Putamen (tissue), 1 donor: ENCODE measurements at regions not wholly inside any gene's neighbourhood (a gene's known extent, or its start where the extent isn't known, plus 50 kb on each side); places are given as distances from the start of the nearest gene placed in this dataset.
"Not testable (repeated sequence)": the region's sequence is repeated elsewhere in the genome, so short reads cannot be mapped to it uniquely, and the experiment has no call there.

Source experiments
- DNase-seq: peaks from one replicate; pipeline ENCODE4 v3.0.0-alpha.2; 2016; ENCODE audit warnings: low spot score

- peak; percentile 32 for DNase-seq
Observed at GRCh38 chr14:92223025-92223424, 99.9 kb upstream of the SLC24A4 start.

DNA sequence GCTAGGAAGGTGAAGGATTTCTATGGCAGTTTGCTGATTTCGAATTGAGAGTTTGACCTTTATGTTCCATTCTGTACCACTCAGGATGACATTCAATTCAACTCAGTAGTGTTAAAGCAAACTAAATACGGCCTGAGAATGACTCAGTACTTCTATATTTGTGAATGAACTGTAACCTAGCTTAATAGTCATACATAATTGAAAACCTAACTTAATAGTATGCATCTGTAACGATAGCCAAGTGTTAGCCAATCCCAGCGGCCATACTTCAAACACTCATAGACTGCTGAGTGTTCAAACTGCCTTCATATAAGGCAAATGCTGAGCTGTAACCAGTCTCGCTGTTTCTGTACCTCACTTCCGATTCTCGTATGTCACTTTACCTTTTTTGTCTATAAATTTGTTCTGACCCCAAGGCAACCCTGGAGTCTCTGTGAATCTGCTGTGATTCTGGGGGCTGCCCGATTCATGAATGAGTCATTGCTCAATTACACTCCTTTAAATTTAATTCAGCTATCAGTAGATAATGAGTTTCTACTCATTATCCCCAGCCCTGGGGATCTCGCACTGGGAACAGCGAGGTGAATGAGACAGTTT is 98.5 kb upstream of the SLC24A4 start:
- peak; percentile 45 for DNase-seq

- no peak for DNase-seq
Observed at GRCh38 chr14:92225731-92226130, 97.2 kb upstream of the SLC24A4 start.

DNA sequence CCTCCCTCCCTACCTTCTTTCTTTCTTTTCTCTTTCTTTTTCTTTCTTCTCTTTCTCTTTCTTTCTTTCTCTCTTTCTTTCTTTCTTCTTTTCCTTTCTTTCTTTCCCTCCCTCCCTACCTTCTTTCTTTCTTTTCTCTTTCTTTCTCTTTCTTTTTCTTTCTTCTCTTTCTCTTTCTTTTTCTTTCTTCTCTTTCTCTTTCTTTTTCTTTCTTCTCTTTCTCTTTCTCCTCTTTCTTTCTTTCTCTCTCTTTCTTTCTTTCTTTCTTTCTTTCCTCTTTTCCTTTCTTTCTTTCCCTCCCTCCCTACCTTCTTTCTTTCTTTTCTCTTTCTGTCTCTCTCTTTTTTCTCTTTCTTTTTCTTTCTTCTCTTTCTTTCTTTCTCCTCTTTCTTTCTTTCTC is 96.8 kb upstream of the SLC24A4 start:
- not testable (repeated sequence) for DNase-seq

- DNase-seq = no peak
Observed at GRCh38 chr14:92236243-92236900, 86.6 kb upstream of the SLC24A4 start.

- no peak for DNase-seq
Observed at GRCh38 chr14:92240658-92241057, 82.3 kb upstream of the SLC24A4 start.

- no peak for DNase-seq
Observed at GRCh38 chr14:92241966-92242595, 80.9 kb upstream of the SLC24A4 start.

DNA sequence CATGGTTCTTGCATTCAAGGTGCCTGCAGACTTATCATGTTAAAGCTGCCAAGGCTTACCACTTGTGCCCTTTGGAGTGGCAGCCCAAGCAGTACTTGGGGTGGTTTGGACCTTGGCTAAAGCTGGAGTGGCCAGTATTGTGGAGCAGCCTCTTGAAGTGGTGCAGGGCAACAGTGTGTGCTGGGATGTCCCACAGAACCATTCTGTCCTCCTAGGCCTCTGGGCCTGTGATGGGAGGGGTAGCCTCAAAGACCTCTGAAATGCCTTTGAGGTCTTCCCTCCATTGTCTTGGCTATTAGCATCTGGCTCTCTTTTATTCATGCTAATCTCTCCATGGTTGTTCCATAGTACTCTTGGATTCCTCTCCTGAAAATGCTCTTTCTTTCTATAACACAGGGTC is 78.2 kb upstream of the SLC24A4 start:
- no peak for DNase-seq

DNA sequence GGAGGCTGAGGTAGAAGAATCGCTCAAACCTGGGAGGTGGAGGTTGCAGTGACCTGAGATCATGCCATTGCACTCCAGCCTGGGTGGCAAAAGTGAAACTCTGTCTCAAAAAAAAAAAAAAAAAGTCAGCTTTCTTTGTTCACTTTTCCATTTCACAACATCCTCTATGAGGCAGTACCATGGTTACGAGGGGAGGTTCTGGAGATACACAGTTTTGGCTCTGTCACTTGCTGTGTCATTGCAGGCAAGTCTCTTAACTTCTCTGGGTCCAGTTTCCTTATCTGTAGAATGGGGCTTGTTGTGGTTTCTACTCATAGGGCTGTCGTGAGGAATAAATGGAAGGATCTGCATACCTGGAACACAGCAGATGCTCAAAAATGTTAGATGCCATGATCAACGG is 75.6 kb upstream of the SLC24A4 start:
- no peak for DNase-seq

- no peak for DNase-seq
Observed at GRCh38 chr14:92247947-92248346, 75.0 kb upstream of the SLC24A4 start.

DNA sequence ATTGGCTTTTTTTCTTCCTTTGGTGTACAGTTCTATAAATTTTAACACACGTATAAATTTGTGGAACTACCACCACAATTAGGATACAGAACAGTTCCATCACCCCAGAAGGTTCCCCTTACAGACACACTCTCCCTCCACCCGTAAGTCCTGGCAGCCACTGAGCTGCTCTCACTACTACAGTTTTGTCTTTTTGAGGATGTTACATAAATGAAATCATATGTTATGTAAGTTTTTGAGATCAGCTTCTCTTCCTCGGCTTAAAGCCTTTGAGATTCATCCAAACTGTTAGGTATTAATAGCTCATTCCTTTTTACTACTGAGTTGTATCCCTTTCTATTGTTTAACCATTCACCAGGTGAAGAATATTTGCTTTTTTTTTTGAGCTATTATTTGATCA is 74.3 kb upstream of the SLC24A4 start:
- DNase-seq = no peak

DNA sequence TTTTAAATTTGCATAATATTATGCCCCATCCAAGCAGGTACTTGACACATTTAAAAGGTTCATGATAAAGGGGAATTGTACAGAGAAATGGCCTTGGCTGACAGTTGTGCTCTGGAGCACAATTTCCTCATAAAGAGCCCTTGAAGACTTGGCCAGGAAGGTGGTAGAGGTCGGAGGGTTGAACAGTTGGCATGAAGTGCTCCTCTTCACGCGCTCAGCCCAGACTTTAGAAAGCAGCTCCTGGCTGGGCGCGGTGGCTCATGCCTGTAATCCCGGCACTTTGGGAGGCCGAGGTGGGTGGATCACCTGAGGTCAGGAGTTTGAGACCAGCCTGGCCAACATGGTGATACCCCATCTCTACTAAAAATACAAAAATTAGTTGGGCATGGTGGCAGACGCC is 72.6 kb upstream of the SLC24A4 start:
- not testable (repeated sequence) for DNase-seq

- peak; percentile 58 for DNase-seq
Observed at GRCh38 chr14:92252323-92252722, 70.6 kb upstream of the SLC24A4 start.

GRCh38 chr14:92253381-92253894 is 69.5 kb upstream of the SLC24A4 start:
- DNase-seq = no peak

GRCh38 chr14:92254786-92255185 is 68.2 kb upstream of the SLC24A4 start:
- DNase-seq = peak; percentile 60

GRCh38 chr14:92258934-92259333 is 64.0 kb upstream of the SLC24A4 start:
- no peak for DNase-seq

- no peak for DNase-seq
Observed at GRCh38 chr14:92259613-92260357, 63.2 kb upstream of the SLC24A4 start.

- no peak for DNase-seq
Observed at GRCh38 chr14:92263681-92264080, 59.3 kb upstream of the SLC24A4 start.

DNA sequence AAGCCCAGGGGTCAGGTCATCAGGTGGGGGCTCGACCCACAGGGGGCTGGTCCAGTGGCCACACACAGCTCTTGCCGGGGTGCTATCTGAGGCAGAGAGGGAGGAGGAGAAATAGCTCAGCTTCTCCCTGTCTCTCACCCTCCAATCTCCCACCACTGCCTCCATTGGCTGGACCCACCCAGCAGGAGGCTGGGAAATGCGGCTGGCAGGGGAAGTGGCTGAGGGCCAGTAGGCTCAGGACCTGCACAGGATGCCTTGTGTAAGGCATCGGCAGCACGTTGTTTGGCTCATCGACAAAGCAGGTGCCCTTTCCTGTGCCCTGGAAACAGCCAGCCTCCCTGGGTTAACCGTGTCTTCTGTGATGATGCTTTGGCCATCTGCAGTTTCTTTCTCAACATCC is 58.8 kb upstream of the SLC24A4 start:
- DNase-seq = no peak

- no peak for DNase-seq
Observed at GRCh38 chr14:92266216-92266615, 56.7 kb upstream of the SLC24A4 start.
